Lung (tissue), 11 donors: ENCODE measurements at regions not wholly inside any gene's neighbourhood (a gene's known extent, or its start where the extent isn't known, plus 50 kb on each side); places are given as distances from the start of the nearest gene placed in this dataset.
A peak's percentile ranks its signal among the peaks of the same experiment; 100 is the strongest.
"Not testable (repeated sequence)": the region's sequence is repeated elsewhere in the genome, so short reads cannot be mapped to it uniquely, and the experiment has no call there.

Source experiments
- ATAC-seq: fragments of 200-7000 bp; cut with Tn5 transposase; one replicate; pipeline ENCODE4 v1.9.1; 2020; ENCODE audit warnings: moderate number of reproducible peaks; ENCODE audit not compliant: insufficient read depth, low FRiP score
- DNase-seq, 3 donors: peaks; one replicate each; pipeline ENCODE4 v3.0.0-alpha.2; 2013 to 2017
- H3K27ac ChIP-seq, 2 donors: one replicate each; pipeline ENCODE4 v1.5.1; 2013; ENCODE audit warnings: mild to moderate bottlenecking in 2 of 2, moderate library complexity in 2 of 2, control low read depth in 1 of 2, inconsistent platforms in 1 of 2, low read depth in 1 of 2, low read length in 1 of 2
- H3K27me3 ChIP-seq, 3 donors: one replicate each; pipeline ENCODE4 v1.5.1; 2013; ENCODE audit warnings: low read length in 2 of 3; ENCODE audit not compliant: control insufficient read depth in 3 of 3, insufficient read depth in 3 of 3
- H3K36me3 ChIP-seq, 4 donors: one replicate each; pipeline ENCODE4 v1.5.1; 2013; ENCODE audit warnings: low read length in 4 of 4, mild to moderate bottlenecking in 1 of 4, moderate library complexity in 1 of 4; ENCODE audit not compliant: control insufficient read depth in 4 of 4, insufficient read depth in 4 of 4
- H3K4me1 ChIP-seq, 5 donors: one replicate each; pipeline ENCODE4 v1.5.1; 2013; ENCODE audit warnings: low read length in 5 of 5, mild to moderate bottlenecking in 2 of 5, moderate library complexity in 1 of 5; ENCODE audit not compliant: control insufficient read depth in 5 of 5, insufficient read depth in 5 of 5
- H3K4me3 ChIP-seq: one replicate; pipeline ENCODE4 v1.5.1; 2013; ENCODE audit warnings: mild to moderate bottlenecking, control low read depth, moderate library complexity
- H3K9ac ChIP-seq, 2 donors: one replicate each; pipeline ENCODE4 v1.5.1; 2013; ENCODE audit warnings: low read length in 2 of 2, control low read depth in 1 of 2; ENCODE audit not compliant: insufficient read depth in 1 of 2
- H3K9me3 ChIP-seq, 4 donors: one replicate each; pipeline ENCODE4 v1.5.1; 2013; ENCODE audit warnings: low read length in 3 of 4, mild to moderate bottlenecking in 1 of 4, moderate library complexity in 1 of 4; ENCODE audit not compliant: control insufficient read depth in 4 of 4, insufficient read depth in 3 of 4
- WGBS, 2 donors: extraction: QIAGEN DNeasy Blood & Tissue Kit; methylation state at CpG; one replicate each; pipeline ENCODE4 v1.1.7; 2013; 5-methylcytosine and 5-hydroxymethylcytosine counted together
- TF ChIP-seq, protein P1 (sequence below): IDR thresholded peaks from 2 replicates; pipeline ENCODE4 v1.5.1; 2012; ENCODE audit warnings: mild to moderate bottlenecking; ENCODE audit errors: control extremely low read depth, extremely low read depth
- donor health status: control.
- donor health status: control.
- donor health status: Bipolar disorder and iron deficiency.
- donor health status: healthy.
- donor health status: DM: yes; HTN: yes; CAD: no.

DNA sequence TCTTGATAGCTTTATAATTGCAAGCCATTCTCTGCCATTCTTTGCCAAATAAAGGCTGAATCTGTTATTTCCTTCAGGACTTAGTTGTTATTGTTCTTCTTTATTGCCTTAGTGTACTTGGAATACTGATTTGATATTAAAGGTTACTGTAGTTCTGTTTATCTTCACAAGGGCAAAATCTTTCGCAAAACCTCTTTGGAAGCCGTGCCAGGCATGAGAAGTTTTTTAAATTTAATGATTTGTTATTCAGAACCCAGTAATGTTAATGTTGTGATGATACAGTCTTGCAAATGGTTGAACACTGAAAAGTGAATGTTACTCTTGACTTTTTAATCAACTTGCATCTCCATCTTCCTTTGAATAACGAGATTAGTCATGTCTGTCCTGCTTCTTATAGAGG lies 1225.2 kb upstream of the GOT2 start:
- peaks cover 0 to 3% (median 0%) of the 10 kb centered on the region in 4 donors for H3K9me3 ChIP-seq
- 78 to 79% methylated on average over 3 of the region's 3 CpGs for WGBS, 2 donors
- ATAC-seq (no peak), DNase-seq (peak; percentile 39 to 88 (median 82))
- TF ChIP-seq, protein P1, sequence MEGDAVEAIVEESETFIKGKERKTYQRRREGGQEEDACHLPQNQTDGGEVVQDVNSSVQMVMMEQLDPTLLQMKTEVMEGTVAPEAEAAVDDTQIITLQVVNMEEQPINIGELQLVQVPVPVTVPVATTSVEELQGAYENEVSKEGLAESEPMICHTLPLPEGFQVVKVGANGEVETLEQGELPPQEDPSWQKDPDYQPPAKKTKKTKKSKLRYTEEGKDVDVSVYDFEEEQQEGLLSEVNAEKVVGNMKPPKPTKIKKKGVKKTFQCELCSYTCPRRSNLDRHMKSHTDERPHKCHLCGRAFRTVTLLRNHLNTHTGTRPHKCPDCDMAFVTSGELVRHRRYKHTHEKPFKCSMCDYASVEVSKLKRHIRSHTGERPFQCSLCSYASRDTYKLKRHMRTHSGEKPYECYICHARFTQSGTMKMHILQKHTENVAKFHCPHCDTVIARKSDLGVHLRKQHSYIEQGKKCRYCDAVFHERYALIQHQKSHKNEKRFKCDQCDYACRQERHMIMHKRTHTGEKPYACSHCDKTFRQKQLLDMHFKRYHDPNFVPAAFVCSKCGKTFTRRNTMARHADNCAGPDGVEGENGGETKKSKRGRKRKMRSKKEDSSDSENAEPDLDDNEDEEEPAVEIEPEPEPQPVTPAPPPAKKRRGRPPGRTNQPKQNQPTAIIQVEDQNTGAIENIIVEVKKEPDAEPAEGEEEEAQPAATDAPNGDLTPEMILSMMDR, result no peak
- H3K4me3 ChIP-seq, result no peak overlapping the region
- no peak overlapping the region for H3K9ac ChIP-seq
- no peaks in the 10 kb centered on the region for H3K4me1 ChIP-seq
- no peak overlapping the region for H3K27ac ChIP-seq
- no peaks in the 10 kb centered on the region for H3K27me3 ChIP-seq
- no peaks in the 10 kb centered on the region for H3K36me3 ChIP-seq

DNA sequence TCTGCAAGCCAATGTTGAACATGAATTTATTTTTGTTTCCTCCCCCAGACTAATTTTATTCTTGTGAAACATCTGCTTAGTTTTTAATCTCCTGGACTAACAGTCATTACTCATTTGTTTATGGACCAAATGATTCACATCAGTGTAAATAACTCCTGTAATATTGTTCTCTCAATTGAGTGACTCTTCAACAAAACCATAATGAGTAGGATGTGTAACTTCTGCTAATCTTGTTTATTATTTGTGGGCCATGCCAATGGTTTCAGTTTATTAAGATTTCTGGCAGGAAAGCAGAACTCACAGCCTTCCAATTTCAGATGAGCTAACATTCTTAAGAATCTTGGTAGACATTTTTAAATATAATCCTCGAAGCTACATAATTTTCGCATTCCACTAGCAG lies 1216.3 kb upstream of the GOT2 start:
- Histone ChIP-seq H3K36me3 (no peaks in the 10 kb centered on the region), H3K4me3 (no peak overlapping the region), H3K9me3 (no peaks in the 10 kb centered on the region), H3K27ac (no peak overlapping the region), H3K27me3 (no peaks in the 10 kb centered on the region), H3K4me1 (no peaks in the 10 kb centered on the region), H3K9ac (no peak overlapping the region)
- TF ChIP-seq, protein P1, result no peak
- DNase-seq (peak in 2 of 3 donors; percentile 77 to 80), ATAC-seq (no peak)
- 73 to 83% methylated on average over 2 of the region's 2 CpGs for WGBS, 2 donors

DNA sequence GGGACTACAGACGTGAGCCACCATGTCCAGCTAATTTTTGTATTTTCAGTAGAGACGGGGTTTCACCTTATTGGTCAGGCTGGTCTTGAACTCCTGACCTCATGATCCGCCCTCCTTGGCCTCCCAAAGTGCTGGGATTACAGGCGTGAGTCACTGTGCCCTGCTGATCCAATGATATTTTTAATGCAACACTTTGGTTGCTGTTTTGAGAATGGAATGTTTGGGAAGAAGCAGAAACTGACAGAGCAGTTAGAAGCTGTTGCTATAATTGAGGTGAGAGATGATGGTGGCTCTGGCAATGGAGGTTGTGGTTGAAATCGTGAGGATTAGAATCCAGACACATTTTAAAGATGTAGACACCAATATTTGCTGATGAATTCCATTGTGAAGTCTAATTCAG lies 1209.9 kb upstream of the GOT2 start:
- not testable (repeated sequence) for ATAC-seq, H3K9ac ChIP-seq, H3K4me3 ChIP-seq, H3K36me3 ChIP-seq, H3K9me3 ChIP-seq, H3K27me3 ChIP-seq, H3K27ac ChIP-seq, H3K4me1 ChIP-seq
- 71 to 73% methylated on average over 5 of the region's 5 CpGs for WGBS, 2 donors
- DNase-seq, result peak in 1 of 3 donors; percentile 2

DNA sequence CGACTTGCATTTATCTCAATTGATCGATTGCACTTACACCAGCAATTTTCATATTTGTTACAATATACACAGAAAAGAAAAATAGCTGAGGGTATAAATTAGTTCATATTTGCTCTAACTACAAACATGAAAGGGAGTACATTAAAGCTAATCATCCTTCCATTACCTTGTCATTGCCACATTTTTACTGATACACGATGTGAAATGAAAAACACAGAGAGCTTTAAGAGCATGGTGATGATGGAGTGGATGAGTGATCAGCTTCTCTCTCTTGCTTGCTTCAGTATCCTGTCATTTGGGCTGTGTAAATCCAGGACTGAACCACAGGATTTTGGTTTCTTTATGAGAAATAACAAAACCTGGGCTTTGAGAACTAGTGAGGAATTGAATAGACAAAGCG lies 1207.5 kb upstream of the GOT2 start:
- Histone ChIP-seq H3K4me1 (no peaks in the 10 kb centered on the region), H3K9ac (no peak overlapping the region), H3K4me3 (no peak overlapping the region), H3K9me3 (peaks cover 0 to 7% (median 0%) of the 10 kb centered on the region in 4 donors), H3K27me3 (no peaks in the 10 kb centered on the region), H3K36me3 (no peaks in the 10 kb centered on the region), H3K27ac (no peak overlapping the region)
- no peak for DNase-seq
- TF ChIP-seq, protein P1, result no peak
- no peak for ATAC-seq
- WGBS, 2 donors, result 84 to 94% methylated on average over 4 of the region's 4 CpGs
